GM21515 (cell line): ENCODE measurements at regions not wholly inside any gene's neighbourhood (a gene's known extent, or its start where the extent isn't known, plus 50 kb on each side); places are given as distances from the start of the nearest gene placed in this dataset.

Experiments
- ATAC-seq: cut with Tn5 transposase; IDR thresholded peaks from one replicate; pipeline ENCODE4 v1.9.1; 2021; ENCODE audit not compliant: unreplicated experiment

GRCh38 chr13:50438351-50438750 lies 405.1 kb downstream of the DLEU7 start:
- ATAC-seq, result no peak

GRCh38 chr13:50441130-50441529 lies 402.4 kb downstream of the DLEU7 start:
- no peak for ATAC-seq

- no peak for ATAC-seq
Measured at GRCh38 chr13:50444726-50445125, 398.8 kb downstream of the DLEU7 start.

GRCh38 chr13:50446611-50447010 lies 396.9 kb downstream of the DLEU7 start:
- no peak for ATAC-seq

- no peak for ATAC-seq
Measured at GRCh38 chr13:50448535-50448998, 394.9 kb downstream of the DLEU7 start.

- no peak for ATAC-seq
Measured at GRCh38 chr13:50449465-50449864, 394.0 kb downstream of the DLEU7 start.

GRCh38 chr13:50450279-50450678 lies 393.2 kb downstream of the DLEU7 start:
- ATAC-seq, result no peak

GRCh38 chr13:50451609-50452008 lies 391.9 kb downstream of the DLEU7 start:
- no peak for ATAC-seq

GRCh38 chr13:50452028-50452427 lies 391.5 kb downstream of the DLEU7 start:
- ATAC-seq, result no peak

- no peak for ATAC-seq
Measured at GRCh38 chr13:50452756-50453155, 390.7 kb downstream of the DLEU7 start.

GRCh38 chr13:50453188-50453587 lies 390.3 kb downstream of the DLEU7 start:
- ATAC-seq, result no peak

- no peak for ATAC-seq
Measured at GRCh38 chr13:50456111-50456510, 387.4 kb downstream of the DLEU7 start.

GRCh38 chr13:50457415-50458393 lies 385.8 kb downstream of the DLEU7 start:
- no peak for ATAC-seq

GRCh38 chr13:50459046-50459445 lies 384.4 kb downstream of the DLEU7 start:
- ATAC-seq, result no peak

GRCh38 chr13:50459658-50460057 lies 383.8 kb downstream of the DLEU7 start:
- ATAC-seq, result no peak

- ATAC-seq, result no peak
Measured at GRCh38 chr13:50460358-50460757, 383.1 kb downstream of the DLEU7 start.

- ATAC-seq, result no peak
Measured at GRCh38 chr13:50461189-50461588, 382.3 kb downstream of the DLEU7 start.

GRCh38 chr13:50463719-50464118 lies 379.8 kb downstream of the DLEU7 start:
- ATAC-seq, result no peak

GRCh38 chr13:50464349-50465251 lies 378.9 kb downstream of the DLEU7 start:
- no peak for ATAC-seq

- ATAC-seq, result no peak
Measured at GRCh38 chr13:50466456-50466855, 377.0 kb downstream of the DLEU7 start.
